Neural progenitor cell (in vitro differentiated cells): ENCODE measurements at regions not wholly inside any gene's neighbourhood (a gene's known extent, or its start where the extent isn't known, plus 50 kb on each side); places are given as distances from the start of the nearest gene placed in this dataset.

Source experiments
- DNase-seq: peaks from one replicate; pipeline ENCODE4 v3.0.0-alpha.2; 2016; ENCODE audit warnings: low spot score
- H2AFZ ChIP-seq: fragments of 200-600 bp; sonication (generic); replicated peaks from 2 replicates; pipeline ENCODE4 v1.6.1; 2016; ENCODE audit warnings: antibody characterized with exemption
- H3F3A ChIP-seq: fragments of 200-600 bp; sonication (generic); 2 replicates; pipeline ENCODE4 v1.6.1; 2016; ENCODE audit warnings: antibody characterized with exemption, low read depth
- H3K27ac ChIP-seq: fragments of 200-600 bp; sonication (generic); 2 replicates; pipeline ENCODE4 v1.5.1; 2016; ENCODE audit warnings: mild to moderate bottlenecking
- H3K27me3 ChIP-seq: fragments of 200-600 bp; sonication (generic); 2 replicates; pipeline ENCODE4 v1.6.1; 2016; ENCODE audit warnings: mild to moderate bottlenecking, moderate library complexity
- H3K36me3 ChIP-seq: fragments of 200-600 bp; sonication (generic); 2 replicates; pipeline ENCODE4 v1.5.1; 2016
- H3K4me1 ChIP-seq: fragments of 200-600 bp; sonication (generic); 2 replicates; pipeline ENCODE4 v1.6.1; 2016; ENCODE audit warnings: mixed run types
- H3K4me2 ChIP-seq: fragments of 200-600 bp; sonication (generic); 2 replicates; pipeline ENCODE4 v1.6.1; 2016
- H3K4me3 ChIP-seq: fragments of 200-600 bp; sonication (generic); 2 replicates; pipeline ENCODE4 v1.5.1; 2016
- H3K79me2 ChIP-seq: fragments of 200-600 bp; sonication (generic); 2 replicates; pipeline ENCODE4 v1.6.1; 2016; ENCODE audit warnings: low read depth
- H3K9ac ChIP-seq: fragments of 200-600 bp; sonication (generic); 2 replicates; pipeline ENCODE4 v1.6.1; 2016
- H3K9me3 ChIP-seq: fragments of 200-600 bp; sonication (generic); 2 replicates; pipeline ENCODE4 v1.5.1; 2016; ENCODE audit warnings: low read depth
- H4K20me1 ChIP-seq: fragments of 200-600 bp; sonication (generic); 2 replicates; pipeline ENCODE4 v1.6.1; 2016; ENCODE audit warnings: low read depth
- H3K27ac Mint-ChIP-seq: 3 replicates; pipeline ENCODE4 v1.8.0; 2021; ENCODE audit warnings: mixed read lengths
- H3K27me3 Mint-ChIP-seq: 2 replicates; pipeline ENCODE4 v1.8.0; 2022; ENCODE audit warnings: low read depth, mild to moderate bottlenecking, inconsistent platforms, moderate library complexity, mixed read lengths; ENCODE audit not compliant: insufficient read depth
- H3K36me3 Mint-ChIP-seq: 3 replicates; pipeline ENCODE4 v1.8.0; 2021; ENCODE audit warnings: mixed read lengths
- H3K4me1 Mint-ChIP-seq: 3 replicates; pipeline ENCODE4 v1.8.0; 2021; ENCODE audit warnings: mixed read lengths
- H3K4me3 Mint-ChIP-seq: 3 replicates; pipeline ENCODE4 v1.8.0; 2021; ENCODE audit warnings: mild to moderate bottlenecking, moderate library complexity, mixed read lengths
- H3K9me3 Mint-ChIP-seq: 3 replicates; pipeline ENCODE4 v1.8.0; 2020; ENCODE audit warnings: mixed read lengths
- EZH2 ChIP-seq: fragments of 200-600 bp; sonication (generic); IDR thresholded peaks from 2 replicates; pipeline ENCODE4 v1.6.1; 2017; ENCODE audit warnings: antibody characterized with exemption, mild to moderate bottlenecking, moderate library complexity
- EZH2phosphoT487 ChIP-seq: fragments of 200-600 bp; sonication (generic); IDR thresholded peaks from 2 replicates; pipeline ENCODE4 v1.6.1; 2017; ENCODE audit warnings: antibody characterized with exemption
- TF ChIP-seq, protein P1 (sequence below): fragments of 200-600 bp; sonication (generic); IDR thresholded peaks from 2 replicates; pipeline ENCODE4 v1.5.1; 2017; ENCODE audit warnings: antibody characterized with exemption, mild to moderate bottlenecking

DNA sequence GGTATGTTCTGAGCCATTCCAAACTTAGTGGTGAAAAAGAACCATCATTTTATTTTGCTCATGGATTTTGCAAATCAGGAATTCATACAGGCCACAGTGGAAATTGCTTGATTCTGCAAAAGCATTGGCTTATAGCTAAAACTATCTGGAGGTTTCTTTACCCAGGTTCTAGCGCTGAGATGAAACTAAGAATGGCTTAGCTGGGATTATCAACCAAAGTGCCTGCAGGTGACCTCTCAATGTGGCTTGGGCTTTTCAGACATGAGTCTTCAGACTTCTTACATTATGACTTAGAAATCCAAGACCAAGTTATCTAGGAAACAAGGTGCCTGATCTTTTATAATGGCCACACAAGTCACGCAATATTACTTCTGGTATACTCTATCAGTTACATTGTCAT lies 140.1 kb downstream of the HGF start:
- DNase-seq, result no peak
- Histone ChIP-seq H3K36me3 (no peaks in the 10 kb centered on the region), H3K27ac (no peak overlapping the region), H3F3A (no peaks in the 10 kb centered on the region), H3K4me3 (no peak overlapping the region), H2AFZ (no peak overlapping the region), H3K4me2 (no peak overlapping the region), H3K79me2 (no peaks in the 10 kb centered on the region), H3K4me1 (no peaks in the 10 kb centered on the region), H3K27me3 (no peaks in the 10 kb centered on the region), H4K20me1 (no peaks in the 10 kb centered on the region), H3K9ac (no peak overlapping the region), H3K9me3 (no peaks in the 10 kb centered on the region)
- Mint-ChIP-seq H3K27me3 (no peaks in the 10 kb centered on the region), H3K9me3 (no peaks in the 10 kb centered on the region), H3K4me1 (no peaks in the 10 kb centered on the region), H3K36me3 (no peaks in the 10 kb centered on the region), H3K27ac (no peak overlapping the region), H3K4me3 (no peak overlapping the region)
- TF ChIP-seq EZH2phosphoT487, result no peak
- TF ChIP-seq, protein P1, sequence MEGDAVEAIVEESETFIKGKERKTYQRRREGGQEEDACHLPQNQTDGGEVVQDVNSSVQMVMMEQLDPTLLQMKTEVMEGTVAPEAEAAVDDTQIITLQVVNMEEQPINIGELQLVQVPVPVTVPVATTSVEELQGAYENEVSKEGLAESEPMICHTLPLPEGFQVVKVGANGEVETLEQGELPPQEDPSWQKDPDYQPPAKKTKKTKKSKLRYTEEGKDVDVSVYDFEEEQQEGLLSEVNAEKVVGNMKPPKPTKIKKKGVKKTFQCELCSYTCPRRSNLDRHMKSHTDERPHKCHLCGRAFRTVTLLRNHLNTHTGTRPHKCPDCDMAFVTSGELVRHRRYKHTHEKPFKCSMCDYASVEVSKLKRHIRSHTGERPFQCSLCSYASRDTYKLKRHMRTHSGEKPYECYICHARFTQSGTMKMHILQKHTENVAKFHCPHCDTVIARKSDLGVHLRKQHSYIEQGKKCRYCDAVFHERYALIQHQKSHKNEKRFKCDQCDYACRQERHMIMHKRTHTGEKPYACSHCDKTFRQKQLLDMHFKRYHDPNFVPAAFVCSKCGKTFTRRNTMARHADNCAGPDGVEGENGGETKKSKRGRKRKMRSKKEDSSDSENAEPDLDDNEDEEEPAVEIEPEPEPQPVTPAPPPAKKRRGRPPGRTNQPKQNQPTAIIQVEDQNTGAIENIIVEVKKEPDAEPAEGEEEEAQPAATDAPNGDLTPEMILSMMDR, result no peak
- TF ChIP-seq EZH2, result no peak

DNA sequence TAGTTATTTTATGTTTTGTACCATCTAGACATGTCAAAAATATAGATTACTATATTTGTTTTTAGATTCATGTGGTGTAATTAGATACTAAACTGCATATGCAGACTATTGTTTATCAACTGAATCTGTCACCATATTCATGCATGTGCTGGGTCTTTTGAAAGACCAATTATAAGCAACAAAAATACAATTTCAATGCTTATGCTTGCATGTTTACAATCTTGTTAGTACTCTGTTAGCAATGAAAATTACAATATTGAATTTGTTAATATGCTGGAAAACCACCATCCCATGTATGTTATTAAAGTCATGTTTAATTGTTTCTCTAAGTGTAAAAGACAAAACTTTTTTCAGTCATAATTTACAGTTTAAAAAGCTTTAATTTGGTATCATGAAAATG lies 140.9 kb downstream of the HGF start:
- H3K36me3 ChIP-seq, result no peaks in the 10 kb centered on the region
- Mint-ChIP-seq H3K4me3 (no peak overlapping the region), H3K4me1 (no peaks in the 10 kb centered on the region), H3K27me3 (no peaks in the 10 kb centered on the region), H3K9me3 (no peaks in the 10 kb centered on the region), H3K27ac (no peak overlapping the region), H3K36me3 (no peaks in the 10 kb centered on the region)
- no peak for DNase-seq
- TF ChIP-seq, protein P1, result no peak
- TF ChIP-seq EZH2 (no peak), EZH2phosphoT487 (no peak)
- no peaks in the 10 kb centered on the region for H4K20me1 ChIP-seq
- no peak overlapping the region for H3K4me2 ChIP-seq
- no peaks in the 10 kb centered on the region for H3K27me3 ChIP-seq
- H2AFZ ChIP-seq, result no peak overlapping the region
- H3K79me2 ChIP-seq, result no peaks in the 10 kb centered on the region
- H3K27ac ChIP-seq, result no peak overlapping the region
- no peaks in the 10 kb centered on the region for H3K9me3 ChIP-seq
- H3K4me1 ChIP-seq, result no peaks in the 10 kb centered on the region
- no peaks in the 10 kb centered on the region for H3F3A ChIP-seq
- no peak overlapping the region for H3K9ac ChIP-seq
- no peak overlapping the region for H3K4me3 ChIP-seq

DNA sequence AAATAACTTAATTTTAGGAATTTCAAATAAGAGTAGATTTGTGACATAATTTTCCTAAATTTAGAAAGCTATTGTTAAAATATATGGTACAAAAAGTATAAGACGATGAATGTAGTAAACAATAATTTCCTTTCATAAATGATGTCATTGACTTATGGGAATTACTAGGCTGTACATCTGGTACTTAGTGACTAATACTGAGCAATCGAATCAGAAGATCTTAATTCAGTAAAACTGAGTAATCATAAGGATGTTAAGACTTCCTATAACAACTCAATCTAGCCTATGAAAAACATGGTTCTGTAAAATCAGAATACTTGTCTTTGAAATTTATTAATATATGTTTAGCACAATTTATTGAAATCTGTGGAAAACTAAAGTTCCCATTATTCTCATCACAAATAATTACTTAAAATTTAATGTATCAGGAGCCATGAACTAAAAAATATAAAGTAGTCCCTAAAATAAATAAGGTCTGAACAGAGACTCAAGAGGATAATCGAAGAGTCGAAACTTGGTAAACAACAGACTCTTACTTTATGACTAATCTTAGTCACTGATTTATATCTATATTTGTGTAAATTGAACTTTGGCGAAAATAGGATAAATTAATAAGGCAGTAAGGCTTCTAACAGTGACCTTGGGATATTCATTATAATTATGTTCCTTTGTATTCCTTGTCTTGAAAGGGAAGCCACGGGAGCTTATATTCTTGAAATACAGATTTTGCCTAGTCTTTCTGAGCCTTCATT lies 142.1 kb downstream of the HGF start:
- Histone ChIP-seq H3K4me1 (no peaks in the 10 kb centered on the region), H3F3A (no peaks in the 10 kb centered on the region), H3K9ac (no peak overlapping the region), H4K20me1 (no peaks in the 10 kb centered on the region), H3K79me2 (no peaks in the 10 kb centered on the region), H2AFZ (no peak overlapping the region), H3K36me3 (no peaks in the 10 kb centered on the region), H3K4me2 (no peak overlapping the region), H3K27me3 (no peaks in the 10 kb centered on the region), H3K9me3 (no peaks in the 10 kb centered on the region), H3K4me3 (no peak overlapping the region), H3K27ac (no peak overlapping the region)
- TF ChIP-seq EZH2, result no peak
- H3K27ac Mint-ChIP-seq, result no peak overlapping the region
- no peak for DNase-seq
- no peaks in the 10 kb centered on the region for H3K4me1 Mint-ChIP-seq
- no peaks in the 10 kb centered on the region for H3K27me3 Mint-ChIP-seq
- H3K36me3 Mint-ChIP-seq, result no peaks in the 10 kb centered on the region
- H3K9me3 Mint-ChIP-seq, result no peaks in the 10 kb centered on the region
- no peak overlapping the region for H3K4me3 Mint-ChIP-seq

DNA sequence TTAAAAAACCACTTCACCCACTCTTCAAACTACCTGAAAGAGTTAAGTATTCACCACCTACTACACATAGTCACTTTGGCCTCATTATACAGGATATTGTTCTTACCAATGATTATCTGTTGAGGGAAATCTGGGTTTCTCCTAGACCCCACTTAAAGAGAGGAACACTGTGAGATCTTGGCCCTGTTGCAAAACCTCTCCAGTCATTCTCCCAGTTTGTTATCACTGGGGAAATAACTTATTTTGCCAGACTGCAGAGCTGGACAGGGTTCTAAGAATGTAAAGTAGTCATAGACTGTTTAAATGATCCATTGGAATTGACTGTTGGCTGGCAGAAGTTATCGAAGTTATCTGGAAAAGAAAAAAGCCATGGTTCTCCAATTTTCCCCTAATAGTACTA lies 143.8 kb downstream of the HGF start:
- Mint-ChIP-seq H3K4me3 (no peak overlapping the region), H3K27ac (no peak overlapping the region), H3K36me3 (no peaks in the 10 kb centered on the region), H3K9me3 (no peaks in the 10 kb centered on the region), H3K4me1 (no peaks in the 10 kb centered on the region), H3K27me3 (no peaks in the 10 kb centered on the region)
- TF ChIP-seq EZH2phosphoT487, result no peak
- no peak for TF ChIP-seq EZH2
- TF ChIP-seq, protein P1, result no peak
- Histone ChIP-seq H3K4me3 (no peak overlapping the region), H3K9ac (no peak overlapping the region), H3K9me3 (no peaks in the 10 kb centered on the region), H2AFZ (peak overlapping the region; percentile 56), H3K4me2 (no peak overlapping the region), H4K20me1 (no peaks in the 10 kb centered on the region), H3K4me1 (no peaks in the 10 kb centered on the region), H3K27ac (no peak overlapping the region), H3K27me3 (no peaks in the 10 kb centered on the region), H3K79me2 (no peaks in the 10 kb centered on the region), H3K36me3 (no peaks in the 10 kb centered on the region), H3F3A (no peaks in the 10 kb centered on the region)
- DNase-seq, result no peak
